ENCODE measurements at regions not wholly inside any gene's neighbourhood (a gene's known extent, or its start where the extent isn't known, plus 50 kb on each side); places are given as distances from the start of the nearest gene placed in this dataset.

GRCh38 chr10:4094751-4095150, 309.7 kb upstream of the KLF6 start:
- no peak for DNase-seq

DNA sequence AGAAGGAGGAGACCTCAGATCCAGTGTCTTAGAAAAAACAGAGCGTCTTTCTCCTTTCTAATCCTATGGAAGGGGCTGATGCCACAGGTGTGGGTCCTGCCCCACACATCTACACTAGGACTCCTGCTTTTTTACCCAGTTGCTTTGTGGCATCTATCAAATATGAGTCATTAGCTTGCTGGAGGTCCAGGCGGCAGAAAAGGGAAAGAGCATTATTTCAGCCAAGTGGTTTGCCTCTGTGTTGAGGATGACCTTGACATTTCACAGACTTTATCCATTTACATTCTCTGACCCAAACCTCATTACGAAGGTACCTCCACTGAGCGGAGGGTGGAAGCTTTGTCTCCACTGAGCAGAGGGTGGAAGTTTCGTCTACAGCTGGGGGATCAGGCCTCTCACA, 308.4 kb upstream of the KLF6 start:
- no peak for DNase-seq

DNA sequence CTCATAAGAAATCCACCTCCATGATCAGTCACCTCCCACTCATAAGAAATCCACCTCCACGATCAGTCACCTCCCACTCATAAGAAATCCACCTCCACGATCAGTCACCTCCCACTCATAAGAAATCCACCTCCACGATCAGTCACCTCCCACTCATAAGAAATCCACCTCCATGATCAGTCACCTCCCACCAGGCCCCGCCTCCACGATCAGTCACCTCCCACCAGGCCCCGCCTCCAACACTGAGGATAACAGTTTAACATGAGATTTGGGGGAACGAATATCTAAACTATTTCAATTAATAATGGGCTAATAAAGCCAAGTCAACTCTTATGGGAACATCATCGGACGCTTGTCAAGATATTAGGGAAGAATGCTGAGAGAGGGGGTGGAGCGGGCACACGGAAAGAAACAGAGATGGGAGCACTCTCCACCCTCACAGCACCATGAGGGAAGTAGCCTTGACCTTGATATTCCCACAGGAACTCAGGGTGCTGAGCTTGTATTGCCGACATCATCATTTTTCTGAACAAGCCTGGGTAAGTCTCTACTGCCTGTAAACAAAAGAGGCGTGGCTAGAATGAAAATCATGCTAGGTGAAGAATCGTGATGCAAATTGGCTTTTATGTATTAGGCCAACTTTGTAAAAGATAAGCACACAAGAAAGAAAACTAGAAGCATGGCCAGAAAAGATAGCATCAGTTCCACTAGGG, 303.5 kb upstream of the KLF6 start:
- DNase-seq: no peak

GRCh38 chr10:4086131-4086898, 301.3 kb upstream of the KLF6 start:
- DNase-seq: no peak

GRCh38 chr10:4083509-4084003, 298.5 kb upstream of the KLF6 start:
- no peak for DNase-seq

GRCh38 chr10:4082861-4083260, 297.9 kb upstream of the KLF6 start:
- DNase-seq: no peak

GRCh38 chr10:4081685-4082111, 296.7 kb upstream of the KLF6 start:
- no peak for DNase-seq

DNA sequence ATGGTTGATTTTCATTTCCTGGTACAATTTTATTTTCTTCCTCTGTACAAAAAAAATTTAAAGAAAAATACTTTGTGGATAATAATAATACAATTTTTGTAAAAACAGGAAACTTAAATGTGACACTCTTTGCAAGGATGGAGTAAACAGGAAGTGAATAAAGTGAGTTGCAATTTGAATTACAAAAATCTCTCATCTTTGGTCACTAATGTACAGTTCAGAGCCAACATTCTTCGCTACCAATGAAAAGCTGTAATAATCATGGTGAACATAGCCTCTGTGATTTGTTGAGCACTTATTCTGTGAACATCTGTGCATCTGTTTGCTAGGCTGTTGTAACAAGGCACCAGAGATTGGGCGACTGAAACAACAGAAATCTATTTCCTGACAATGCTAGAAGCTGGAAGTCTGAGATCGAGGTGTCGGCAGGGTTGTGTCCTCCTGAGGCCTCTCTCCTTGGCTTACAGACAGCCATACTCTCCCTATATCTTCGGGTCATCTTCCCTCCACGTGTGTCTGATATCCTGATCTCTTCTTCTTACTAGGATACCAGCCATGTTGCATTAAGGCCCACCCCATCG, 295.3 kb upstream of the KLF6 start:
- peak in 1 of 2 donors; percentile 39 for DNase-seq

- DNase-seq: no peak
Observed at GRCh38 chr10:4079803-4080202, 294.8 kb upstream of the KLF6 start.

GRCh38 chr10:4077804-4078203, 292.8 kb upstream of the KLF6 start:
- DNase-seq: no peak

DNA sequence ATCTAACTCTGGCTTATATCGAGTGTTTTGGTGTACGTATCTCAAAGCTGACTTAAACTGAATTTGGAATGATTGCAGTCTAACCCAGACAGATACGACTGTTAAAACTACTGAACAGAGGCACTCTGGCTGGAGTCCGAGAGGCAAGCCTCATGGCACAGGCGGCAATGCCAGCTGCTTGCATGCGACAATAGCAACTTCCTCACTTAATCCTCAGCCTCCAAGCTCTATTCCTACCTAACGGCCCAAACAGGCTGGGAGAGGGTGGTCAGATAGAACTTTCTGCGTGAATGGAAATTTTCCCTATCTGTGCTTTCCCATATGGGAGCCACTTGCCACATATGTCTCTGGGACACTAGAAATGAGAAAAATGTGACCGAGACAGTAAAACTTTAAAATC, 292.0 kb upstream of the KLF6 start:
- no peak for DNase-seq

GRCh38 chr10:4075443-4075842, 290.4 kb upstream of the KLF6 start:
- no peak for DNase-seq

- peak in 1 of 2 donors; percentile 33 for DNase-seq
Observed at GRCh38 chr10:4074545-4075407, 289.8 kb upstream of the KLF6 start.

DNA sequence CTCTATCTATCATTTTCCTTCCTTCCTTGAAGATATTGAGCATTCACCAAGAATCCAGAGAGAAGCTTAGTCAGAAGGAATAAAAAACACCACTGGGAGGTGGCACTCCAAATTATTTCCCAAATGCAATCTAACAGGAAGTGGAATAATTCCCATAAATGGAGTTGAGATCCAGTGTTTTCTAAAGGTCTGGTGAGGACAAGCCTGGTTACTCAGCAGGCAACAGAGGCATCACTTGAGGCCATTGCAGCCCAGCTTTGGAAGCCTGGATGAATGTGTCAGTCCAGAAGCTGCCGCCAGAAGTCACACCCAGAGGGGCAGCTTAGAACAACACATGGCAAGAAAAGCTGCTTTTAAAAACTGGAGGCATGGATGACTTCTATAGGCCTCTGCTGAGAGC, 288.9 kb upstream of the KLF6 start:
- no peak for DNase-seq

DNA sequence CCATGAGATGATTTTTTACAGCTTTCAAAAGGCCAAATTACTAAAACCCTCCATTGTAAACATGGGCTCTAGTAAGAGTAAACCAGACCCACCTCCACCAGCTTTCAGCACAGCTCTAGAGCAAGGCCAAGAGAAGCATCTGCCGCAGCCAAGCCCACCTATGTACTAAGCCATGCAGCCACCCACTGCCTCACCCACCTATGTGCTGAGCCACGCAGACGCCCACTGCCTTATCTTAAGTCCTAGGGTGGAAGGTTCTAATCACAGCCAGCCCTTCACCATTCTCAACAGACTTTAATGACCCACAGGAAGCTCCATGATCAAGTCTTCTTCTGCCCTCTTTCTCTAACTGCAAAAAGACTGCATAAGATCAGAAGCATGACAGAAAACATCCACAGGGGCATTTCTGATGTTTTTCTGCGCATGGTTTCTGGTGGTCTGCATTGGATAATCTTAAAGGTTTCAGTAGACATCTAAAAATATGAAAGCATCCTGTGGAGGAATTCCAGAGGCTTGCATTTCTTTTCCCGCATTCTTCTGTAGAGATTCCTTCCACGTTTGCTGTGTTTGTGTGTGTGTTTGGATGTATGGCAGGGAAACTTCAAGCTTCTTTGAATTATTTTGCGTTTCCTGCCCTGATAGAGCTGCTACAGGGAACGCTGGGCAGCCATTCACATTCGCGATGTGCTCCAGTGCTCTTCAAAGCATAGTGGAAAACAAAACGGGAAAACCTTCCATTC, 286.1 kb upstream of the KLF6 start:
- no peak for DNase-seq

- DNase-seq: no peak
Observed at GRCh38 chr10:4070184-4070583, 285.2 kb upstream of the KLF6 start.

DNA sequence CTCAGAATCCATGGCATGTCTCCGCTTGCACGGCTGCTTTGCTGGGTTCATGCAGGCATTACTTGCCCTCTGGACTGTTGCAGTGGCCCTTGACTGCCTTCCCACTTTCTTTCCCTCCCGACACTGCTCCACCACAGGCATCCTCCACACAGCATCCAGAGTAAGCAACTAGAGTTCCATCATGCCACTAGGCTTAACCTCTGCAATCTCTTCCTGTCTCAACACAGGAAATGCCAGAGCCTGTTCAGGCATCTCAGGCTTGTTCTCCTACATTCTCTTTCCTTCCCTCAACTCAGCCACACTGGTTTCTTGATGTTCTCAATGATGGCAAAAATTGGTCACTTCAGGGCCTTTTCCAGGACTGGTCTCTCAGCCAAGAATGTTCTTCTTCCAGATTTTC, 284.5 kb upstream of the KLF6 start:
- no peak for DNase-seq

DNA sequence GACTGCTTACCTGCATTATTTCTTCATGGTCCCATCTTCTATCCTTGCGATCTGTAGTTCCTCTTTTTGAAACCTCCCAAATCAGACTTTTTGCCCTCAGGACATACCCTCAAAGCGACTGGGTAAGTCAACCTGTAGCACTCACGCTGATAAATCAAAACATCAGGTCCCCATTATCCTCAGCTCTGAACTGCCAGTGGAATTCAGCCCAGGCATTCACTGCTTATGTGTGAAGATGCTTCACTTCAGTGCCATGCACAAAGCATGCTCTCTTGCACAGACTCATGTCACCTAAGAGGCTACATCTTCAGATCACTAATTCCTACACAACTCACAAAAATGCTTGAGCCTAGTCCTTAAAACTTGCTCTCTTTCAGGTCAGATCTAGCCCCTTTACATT, 283.6 kb upstream of the KLF6 start:
- DNase-seq: no peak

DNA sequence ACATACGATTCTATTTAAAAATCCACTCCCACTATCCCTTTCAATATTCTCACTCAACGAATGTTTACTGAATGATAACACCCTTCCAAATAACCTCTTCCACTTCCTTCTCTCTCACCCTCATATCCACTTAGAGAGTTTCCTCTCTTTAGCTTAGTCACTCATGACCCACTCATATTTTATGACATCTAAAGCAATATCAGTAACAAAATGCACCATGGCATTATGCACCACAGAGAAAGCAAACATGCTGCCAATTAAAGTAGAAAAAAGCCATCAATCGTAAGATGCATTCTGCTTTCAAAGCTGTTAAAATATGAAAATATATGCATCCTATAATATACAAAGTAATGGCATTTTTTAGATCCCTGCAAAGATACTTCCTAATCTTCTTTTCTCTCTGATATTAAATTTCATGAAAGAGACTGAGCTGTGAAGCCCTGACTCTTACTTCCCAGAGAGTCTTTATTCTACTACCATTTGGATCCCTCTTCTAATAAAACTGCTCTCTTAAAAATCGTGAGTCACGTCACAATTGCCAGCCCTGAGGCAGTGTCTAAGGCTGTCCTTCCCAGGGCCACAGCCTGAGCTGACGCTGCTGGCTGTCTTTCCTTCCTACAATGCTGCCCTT, 283.0 kb upstream of the KLF6 start:
- no peak for DNase-seq

- DNase-seq: peak in 1 of 2 donors; percentile 28
Observed at GRCh38 chr10:4067531-4067930, 282.5 kb upstream of the KLF6 start.

GRCh38 chr10:4066581-4067390, 281.8 kb upstream of the KLF6 start:
- DNase-seq: no peak

All from CD4-positive, alpha-beta T cell treated with Interleukin-4 for 1 hour (primary cell).